HG03342 (cell line): ENCODE measurements at regions not wholly inside any gene's neighbourhood (a gene's known extent, or its start where the extent isn't known, plus 50 kb on each side); places are given as distances from the start of the nearest gene placed in this dataset.

Experiments used
- ATAC-seq: cut with Tn5 transposase; IDR thresholded peaks from one replicate; pipeline ENCODE4 v1.9.1; 2021; ENCODE audit warnings: mild to moderate bottlenecking, moderate library complexity; ENCODE audit not compliant: unreplicated experiment

DNA sequence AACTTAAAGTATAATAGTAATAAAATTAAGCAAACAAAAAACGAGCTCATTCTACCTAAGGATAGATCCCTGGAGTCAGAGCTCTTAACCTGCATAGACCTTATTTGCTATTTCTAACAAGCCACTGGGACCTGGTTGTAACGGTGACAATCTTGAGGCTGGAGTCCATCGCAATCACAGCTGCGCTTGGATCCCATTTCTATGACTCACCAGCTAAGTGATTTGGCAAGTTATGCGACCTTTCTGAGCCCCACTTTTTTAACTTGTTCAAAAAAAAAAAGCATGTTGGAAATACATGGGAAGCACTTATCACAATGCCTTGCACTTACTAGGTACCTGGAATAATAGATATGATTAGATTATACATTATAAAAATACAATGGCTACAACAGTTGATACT, 389.5 kb upstream of the CDH4 start:
- ATAC-seq = no peak

DNA sequence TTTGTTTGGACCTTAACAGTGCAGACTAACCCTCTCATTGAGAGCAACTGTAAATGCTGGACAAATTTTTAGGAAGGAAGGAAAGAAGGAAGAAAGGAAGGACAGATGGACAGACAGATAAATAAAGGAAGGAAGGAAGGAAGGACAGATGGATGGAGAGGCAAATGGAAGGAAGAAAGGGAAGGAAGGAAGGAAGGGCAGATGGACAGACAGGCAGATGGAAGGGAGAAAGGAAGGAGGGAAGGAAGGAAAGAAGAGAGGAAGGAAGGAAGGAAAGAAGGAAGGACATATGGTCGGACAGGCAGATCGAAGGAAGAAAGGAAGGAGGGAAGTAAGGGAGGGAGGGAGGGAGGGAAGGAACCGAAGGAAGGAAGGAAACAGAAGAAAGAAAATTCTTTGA, 388.5 kb upstream of the CDH4 start:
- no peak for ATAC-seq

DNA sequence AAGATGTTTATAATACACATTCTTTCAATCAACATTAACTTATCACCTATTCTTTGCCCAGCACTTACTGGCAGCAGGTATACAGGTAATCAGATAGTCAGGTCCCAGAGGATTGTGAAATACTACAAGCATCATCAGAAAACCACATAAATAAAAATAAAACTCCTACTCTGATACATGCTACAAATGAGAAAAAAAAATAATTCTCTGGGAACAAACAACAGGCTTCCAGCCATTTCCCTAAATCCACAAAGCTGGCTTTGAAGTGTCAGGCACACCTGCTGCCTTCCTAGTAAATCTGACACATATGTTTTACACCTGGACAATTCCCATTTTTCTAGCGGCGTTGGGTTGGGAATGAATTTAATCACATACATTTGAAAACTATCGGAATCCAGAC, 384.5 kb upstream of the CDH4 start:
- ATAC-seq = no peak

DNA sequence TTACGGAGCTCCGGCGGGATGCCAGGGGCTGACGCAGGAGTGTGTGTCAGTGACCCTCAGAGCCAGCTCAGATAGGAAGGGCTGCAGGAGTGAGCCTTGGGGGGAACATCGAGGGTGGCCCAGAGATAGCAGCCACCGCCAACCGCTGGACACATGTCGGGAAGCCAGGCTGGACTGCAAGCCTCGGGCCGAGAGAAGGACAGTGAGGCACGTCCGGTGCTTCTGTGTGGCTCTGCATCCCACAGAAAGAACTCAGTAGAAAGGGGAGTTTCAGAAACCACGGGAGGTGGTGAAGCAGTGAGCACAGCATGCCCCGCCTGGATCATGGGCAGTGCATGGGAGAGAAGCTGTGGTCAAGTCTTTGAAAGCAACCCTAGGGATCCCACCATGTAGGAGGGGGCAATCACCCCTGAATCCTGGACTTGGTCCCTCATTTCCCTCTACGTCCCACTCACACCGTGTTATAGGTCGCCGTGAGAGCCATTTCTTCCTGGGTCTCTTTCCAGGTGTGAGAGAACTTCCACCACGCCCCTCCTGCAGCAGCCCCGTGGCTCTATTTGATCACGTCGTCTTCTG, 383.7 kb upstream of the CDH4 start:
- ATAC-seq = no peak

DNA sequence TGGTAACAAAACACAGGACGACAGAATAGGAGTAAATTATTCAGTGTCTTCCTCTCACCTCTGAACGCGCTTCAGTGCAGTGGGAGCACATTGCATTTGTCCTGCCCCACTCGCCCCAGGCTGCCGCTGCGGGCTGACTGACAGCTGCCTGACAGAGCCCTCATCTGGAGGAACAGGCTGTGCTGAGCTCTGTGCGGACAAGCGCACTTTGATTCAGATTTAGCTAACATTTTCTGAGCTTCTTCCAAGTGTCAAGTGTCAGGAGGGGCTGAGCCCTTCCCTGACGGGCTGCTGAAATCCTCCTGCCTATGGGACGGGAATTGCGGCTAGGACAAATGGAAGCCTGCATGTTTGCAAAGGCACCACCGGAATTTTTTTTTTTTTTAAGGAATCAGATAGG, 383.0 kb upstream of the CDH4 start:
- no peak for ATAC-seq

DNA sequence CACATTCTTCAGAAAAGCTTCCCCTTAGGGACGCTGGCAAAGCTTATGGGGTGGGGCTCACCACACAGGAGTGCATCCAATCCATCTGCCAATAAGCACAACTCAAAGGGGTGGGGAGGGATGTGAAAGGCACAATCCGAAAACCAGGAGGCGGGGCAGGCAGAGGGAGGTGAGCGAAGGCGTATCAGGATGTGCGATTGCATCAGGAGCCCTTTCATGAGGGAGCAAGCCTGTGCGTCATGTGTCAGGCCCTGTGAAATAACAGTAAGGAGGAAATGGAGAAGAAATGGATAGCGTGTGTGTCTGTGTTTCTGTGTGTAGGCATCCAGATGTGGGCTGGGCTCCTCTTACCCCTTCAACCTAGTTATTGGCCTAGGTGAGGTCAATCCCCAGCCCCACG, 382.4 kb upstream of the CDH4 start:
- no peak for ATAC-seq

DNA sequence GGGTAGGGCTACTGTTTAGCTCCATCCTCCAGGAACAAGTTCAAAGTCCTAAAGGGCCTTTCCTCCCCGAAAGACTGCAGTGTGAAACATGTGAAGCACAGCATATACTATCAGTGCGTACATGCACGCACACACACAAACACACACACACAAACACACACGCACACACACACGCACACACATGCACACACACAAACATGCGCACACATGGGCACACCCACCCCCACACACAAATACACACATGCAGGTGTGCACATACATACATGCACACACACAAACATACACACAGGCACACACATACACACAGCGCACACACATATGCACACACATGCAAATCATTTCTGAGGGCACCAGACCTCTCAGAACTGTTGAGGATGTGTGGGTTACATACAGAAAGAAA, 382.0 kb upstream of the CDH4 start:
- ATAC-seq = no peak

DNA sequence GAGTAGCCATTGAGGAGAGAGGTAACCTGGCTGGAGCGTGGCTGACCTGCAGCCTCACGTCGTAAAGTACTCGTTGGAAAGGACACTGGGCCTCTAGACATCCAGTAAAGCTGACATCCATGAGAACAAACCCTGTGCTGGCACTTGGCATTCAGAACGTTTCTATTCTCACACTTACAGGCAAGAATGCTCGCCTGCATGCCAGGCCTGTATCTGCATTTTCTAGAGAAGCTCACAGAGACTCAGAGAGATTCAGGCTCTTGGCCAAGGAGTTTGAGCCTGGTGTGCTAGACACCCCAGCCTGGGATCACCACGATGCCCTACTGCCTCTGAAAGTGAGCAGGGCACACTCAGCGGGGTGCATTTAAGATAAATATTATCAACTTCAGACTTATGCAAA, 379.8 kb upstream of the CDH4 start:
- ATAC-seq = no peak

DNA sequence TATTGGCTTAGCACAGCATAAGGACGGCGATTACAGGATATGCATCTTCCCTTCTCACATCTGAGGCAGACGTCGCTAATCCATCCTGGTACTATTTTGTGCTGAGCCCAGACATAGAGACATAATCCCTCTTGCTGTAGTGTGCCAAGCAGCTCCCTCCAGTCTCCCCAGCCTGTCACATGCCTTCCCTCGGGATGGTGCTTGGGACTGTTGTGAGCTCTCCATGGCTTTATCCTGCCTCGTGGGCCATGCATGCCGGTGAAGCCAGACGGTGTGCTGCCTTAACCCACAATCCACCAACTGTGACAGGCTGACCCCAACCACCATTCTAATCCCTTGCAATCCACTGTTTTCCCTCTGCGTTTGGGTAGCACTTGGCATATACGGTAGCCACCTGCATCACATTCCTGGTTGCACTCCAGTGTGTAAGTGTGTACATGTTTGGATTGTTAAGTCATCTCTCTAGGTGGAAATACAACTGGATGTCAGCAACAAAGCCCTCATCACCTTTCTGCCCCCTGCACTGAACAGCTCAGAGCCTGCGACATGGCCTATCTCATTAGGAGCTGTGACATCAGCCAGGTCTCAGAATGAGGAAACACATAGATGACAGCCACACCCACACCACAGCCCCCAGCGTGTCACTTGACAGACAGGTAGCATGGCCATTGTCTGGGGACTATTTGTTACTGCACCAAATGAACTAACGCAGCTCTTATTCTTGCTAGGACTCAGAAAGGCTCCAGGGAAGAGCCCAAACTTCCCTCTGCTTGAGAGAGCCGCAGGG, 374.8 kb upstream of the CDH4 start:
- ATAC-seq = no peak

DNA sequence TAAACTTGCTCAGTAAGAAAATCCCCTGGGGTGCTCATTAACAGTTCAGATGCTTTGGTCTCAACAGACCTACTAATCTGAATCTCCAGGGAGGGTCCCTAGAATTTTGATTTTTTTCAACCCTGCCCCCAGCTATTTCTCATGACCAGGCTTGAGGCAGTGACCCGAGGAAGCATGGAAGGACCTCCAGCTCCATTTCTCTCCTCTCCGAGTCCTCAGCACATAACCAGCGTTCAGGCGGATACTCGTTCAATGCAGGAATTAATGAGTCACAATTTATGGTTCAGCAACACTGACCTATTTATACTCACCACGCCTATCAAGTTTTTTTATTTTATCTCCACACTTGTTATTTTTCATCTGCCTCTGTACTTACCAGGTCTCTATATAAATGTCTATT, 369.2 kb upstream of the CDH4 start:
- no peak for ATAC-seq

DNA sequence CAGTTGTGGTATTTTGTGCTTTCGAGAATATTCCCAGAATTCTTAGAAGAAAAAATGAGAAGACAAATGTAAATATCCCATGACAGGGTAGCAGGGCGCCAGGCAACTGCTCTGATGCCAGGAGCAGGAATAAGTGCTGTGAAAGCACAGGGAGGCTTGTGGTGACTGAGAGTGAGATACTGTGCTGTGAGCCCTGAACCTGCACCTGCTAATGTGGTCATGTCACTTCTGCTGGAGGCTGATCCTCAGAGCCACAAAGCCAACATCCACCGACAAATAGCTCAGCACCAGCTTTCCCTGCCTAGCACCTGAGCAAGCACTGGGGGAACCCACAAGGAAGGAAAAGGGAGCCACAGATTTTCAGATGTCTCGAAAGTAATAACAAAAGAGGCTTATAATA, 368.6 kb upstream of the CDH4 start:
- ATAC-seq = no peak

DNA sequence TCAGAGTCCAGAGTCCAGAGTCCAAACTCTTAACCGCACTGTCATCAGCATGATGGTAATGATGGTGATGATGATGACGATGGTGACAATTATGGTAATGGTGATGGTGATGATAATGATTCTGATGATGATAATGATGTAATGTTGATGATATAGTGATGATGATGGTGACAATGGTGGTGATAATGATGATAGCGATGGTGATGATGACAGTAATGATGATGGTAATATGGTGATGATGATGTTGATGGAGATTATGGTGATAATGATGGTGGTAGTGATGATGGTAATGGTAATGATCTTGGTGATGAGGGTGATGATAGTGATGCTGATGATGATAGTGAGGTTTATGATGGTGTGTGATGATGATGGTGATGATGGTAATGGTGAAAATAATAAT, 367.8 kb upstream of the CDH4 start:
- ATAC-seq = no peak

DNA sequence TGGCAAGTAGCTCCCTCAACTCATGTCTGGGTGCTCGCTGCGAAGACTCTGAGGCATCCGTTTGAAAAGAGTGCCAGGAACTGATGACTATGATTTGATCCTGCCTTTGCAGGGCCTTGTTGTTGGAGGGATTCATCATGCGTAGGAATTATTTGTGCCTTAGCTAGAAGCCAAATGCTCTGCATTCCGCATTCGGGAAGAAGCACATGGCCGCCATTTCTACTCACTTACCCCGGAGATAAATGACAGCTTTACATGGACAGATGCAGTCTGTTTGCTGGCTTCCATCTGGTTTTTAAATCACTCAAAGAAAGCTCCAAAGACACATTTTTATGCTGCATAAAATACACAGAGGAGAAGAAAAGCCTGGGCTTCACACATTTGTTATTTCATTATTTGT, 363.3 kb upstream of the CDH4 start:
- ATAC-seq = no peak

DNA sequence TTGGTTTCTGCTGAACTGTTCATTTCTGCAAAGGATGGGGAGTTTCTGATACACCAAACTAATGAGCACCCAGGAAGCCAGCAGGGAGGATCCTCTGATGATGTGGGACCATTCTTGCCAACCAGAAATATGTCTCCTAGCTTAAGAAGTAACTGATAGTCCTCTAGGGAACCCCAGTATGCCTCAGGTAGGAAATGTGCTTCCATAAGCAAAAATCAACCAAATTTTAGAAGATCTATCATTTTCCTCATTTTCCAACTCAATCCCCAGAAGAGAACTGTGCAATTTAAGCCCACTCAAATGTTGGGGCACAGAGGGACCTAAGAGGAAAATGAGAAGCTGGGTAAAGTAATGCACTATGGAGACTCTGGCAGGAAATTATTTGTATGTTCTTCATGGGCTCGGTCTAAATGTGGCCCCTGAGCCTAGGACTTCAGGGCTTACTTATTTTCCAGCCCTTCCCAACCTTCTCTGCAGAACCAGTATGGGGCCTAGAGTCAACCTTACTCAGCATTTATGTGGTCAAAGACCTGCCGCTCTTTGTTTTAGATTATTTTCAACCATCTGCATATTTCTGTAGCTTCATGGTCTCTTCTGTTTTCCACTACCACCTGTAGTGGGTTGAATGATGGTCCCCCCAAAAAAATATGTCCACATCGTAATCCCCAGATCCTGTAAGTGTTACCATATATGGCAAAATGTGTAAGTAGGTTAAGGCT, 359.8 kb upstream of the CDH4 start:
- ATAC-seq = no peak

DNA sequence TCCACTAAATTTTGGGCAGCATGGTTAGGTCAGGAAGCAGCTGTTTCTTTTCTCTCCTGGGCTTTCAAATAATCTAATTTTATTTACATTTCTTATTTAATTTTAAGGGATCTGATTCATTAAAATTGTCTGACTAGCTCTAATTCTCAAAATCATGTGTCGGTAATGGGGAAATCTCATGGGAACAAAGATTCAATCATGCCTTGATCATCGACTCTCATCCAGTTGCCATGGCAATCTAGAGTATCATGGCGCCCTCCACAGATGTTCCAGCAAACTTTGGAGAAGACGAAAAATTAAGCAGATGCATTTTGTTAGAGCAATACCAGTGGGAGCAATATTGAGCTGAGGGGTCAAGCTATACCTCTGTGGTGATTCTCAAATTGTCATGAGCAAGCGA, 358.0 kb upstream of the CDH4 start:
- no peak for ATAC-seq

DNA sequence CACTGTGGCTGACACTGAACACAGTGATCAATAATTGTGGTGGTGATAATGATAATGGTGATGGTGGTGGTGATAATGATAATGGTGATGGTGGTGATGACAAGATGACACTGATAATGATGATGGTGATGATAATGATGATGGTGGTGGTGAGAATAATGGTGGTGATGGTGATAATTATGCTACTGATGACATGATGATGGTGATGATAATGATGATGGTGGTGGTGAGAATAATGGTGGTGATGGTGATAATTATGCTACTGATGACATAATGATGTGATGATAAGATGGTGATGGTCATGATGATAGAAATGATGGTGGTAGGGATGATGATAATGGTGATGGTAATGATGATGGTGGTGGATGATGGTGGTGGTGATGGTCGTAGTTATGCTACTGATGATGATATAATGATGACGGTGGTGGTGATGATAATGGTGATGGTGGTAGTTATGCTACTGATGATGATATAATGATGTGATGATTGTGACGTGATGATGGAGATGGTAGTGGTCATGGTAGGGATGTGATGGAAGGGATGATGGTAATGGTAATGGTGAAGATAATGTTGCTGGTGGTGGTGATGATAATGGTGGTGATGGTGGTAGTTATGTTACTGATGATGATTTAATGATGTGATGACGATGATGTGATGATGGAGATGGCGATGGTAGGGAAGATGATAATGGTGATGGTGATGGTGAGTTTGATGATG, 356.5 kb upstream of the CDH4 start:
- ATAC-seq = no peak

DNA sequence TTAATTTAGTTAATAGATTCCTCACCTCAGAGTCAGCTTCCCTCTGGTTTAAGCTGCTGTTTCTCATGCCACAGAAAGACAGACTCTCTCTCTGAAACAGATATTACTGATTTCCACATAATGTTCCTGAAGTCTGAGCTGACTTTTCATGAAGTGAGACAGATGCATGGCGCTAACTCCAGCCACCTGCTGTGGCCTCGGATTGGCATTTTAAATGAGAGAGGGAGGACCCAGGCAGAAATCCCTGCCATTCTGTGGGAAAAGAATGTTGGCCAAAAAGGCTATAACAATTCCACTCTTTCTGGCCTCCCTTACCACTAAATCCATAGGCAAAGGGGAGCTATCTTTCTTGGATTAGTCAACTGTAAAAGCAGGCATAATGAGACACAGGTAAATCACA, 354.1 kb upstream of the CDH4 start:
- ATAC-seq = no peak

DNA sequence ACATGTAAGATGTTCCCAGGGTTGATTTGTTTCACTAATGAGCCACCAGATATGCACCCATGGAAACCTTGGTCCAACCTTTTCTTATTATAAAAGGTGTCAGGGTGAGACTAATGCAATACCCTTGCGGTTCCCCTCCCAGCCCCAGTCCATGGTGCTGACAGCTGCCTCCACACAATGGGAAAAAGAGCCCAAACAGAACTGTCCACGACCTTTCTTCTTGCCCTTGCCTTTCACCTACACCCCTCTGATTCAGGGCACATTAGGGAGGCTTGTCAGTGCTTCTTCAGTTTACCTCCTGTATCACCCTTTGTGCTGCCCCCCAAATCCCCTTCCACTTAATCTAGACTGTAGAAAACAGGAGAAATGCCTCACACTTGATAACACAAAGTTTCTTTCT, 352.7 kb upstream of the CDH4 start:
- ATAC-seq = no peak

DNA sequence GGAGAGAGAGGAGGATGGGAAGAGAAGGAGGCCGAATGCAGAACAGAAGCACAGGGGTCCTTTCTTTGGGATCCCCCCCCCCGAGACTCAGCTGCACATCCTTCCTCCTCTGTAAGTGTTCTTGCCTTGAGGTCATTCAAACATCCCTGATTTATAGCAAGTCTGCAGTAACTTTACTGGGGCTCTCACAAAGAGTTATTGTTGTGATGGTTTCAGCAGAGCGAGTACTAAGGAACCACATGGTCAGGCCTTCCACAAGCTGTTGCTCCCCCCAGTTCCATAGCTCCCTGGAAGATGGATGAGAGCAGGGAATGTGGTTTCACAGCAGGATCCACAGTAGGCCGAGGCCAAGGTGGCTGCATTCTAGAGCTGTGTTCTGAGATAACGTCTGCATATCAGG, 351.4 kb upstream of the CDH4 start:
- ATAC-seq = no peak

DNA sequence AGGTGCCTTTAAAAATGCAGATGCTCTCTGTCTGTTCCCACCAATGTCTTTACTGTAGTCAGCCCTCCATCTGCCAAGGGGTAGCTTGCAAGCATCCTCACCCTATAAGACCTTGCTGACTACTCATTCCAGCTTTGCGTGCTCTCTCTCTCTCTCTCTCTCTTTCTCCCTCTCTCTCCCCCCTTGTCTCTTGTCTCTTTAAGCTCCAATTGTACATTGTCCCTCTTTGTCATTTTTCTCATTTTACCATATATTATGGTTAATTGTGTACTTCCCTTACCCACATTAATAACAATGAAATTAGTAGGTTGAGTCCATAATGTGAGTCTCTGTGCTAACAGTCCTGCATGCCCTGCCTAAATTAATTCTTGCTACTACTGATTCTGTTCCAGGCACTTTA, 350.2 kb upstream of the CDH4 start:
- ATAC-seq = no peak

DNA sequence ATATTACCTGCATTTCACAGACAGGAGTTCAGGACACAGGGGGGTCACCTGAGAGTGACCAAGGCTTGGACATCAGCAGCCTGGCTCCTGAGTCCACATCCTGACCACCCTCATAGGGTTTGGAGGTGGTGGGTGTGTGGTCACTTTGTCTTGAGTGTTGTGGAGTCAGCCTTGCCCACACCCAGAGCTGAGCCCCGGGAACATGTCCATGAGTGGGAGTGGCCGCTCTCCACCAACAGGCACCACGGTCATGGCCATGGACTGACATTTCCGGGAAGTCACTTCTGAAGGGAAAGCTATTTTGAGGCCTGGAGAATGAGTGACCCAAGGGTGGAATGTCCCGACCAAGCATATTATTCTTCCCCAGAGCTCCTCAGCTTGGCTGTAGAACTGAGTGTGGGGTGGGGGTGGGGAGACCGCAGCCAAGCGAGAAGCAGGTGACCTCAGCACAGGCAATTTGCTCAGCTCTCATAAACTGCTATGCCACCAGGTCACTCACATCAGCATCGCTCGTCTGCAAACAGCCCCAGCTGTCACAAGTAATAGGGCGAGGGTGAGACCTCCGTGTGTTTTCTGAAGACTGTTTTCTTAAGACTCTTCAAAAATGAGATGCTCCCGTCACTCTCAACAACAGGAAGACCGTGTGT, 348.6 kb upstream of the CDH4 start:
- no peak for ATAC-seq
